ENCODE measurements at regions not wholly inside any gene's neighbourhood (a gene's known extent, or its start where the extent isn't known, plus 50 kb on each side); places are given as distances from the start of the nearest gene placed in this dataset.

DNA sequence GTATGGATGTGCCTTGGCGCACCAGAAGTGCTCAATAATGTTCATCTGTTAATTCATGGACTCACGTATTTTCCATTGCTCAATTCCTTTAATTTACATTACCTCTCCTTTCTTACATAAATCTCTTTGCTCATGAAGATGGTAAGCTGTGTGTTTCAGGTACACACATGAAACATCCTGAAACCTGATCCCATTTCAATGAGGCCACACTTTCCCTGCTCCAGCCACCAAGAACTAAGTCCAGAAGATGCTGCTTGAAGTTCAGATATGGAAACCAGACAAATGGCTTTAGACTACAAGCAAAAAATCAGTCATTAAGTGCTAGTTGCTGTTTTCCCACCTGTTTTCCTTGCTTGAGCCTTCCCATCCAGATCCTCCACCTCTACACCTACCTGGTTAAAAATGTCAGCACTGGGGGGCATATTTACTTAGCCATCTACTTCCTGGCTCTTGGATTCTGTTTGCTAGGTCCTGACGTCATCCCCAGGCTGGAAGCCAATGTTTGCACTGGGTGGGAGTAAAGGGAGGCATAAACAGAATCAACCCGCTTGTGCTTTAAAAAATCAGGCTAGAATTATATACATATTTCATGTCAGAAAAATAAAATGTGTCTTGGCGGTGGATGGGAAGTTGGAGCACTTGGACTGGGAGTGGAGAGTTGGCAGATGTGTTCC lies 309.7 kb downstream of the OSR1 start:
- H3K4me3 ChIP-seq, result no peak overlapping the region
- intact Hi-C loops (cut with DNase I; ENCODE audit: low total_unique reads), result no loop called here
- no peak for TF ChIP-seq POLR2A (IDR thresholded peaks at IDR 0.05)
- TF ChIP-seq, protein P1, sequence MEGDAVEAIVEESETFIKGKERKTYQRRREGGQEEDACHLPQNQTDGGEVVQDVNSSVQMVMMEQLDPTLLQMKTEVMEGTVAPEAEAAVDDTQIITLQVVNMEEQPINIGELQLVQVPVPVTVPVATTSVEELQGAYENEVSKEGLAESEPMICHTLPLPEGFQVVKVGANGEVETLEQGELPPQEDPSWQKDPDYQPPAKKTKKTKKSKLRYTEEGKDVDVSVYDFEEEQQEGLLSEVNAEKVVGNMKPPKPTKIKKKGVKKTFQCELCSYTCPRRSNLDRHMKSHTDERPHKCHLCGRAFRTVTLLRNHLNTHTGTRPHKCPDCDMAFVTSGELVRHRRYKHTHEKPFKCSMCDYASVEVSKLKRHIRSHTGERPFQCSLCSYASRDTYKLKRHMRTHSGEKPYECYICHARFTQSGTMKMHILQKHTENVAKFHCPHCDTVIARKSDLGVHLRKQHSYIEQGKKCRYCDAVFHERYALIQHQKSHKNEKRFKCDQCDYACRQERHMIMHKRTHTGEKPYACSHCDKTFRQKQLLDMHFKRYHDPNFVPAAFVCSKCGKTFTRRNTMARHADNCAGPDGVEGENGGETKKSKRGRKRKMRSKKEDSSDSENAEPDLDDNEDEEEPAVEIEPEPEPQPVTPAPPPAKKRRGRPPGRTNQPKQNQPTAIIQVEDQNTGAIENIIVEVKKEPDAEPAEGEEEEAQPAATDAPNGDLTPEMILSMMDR (IDR thresholded peaks at IDR 0.05), result no peak
- H3K4me1 ChIP-seq, result peaks cover 5 to 10% of the 10 kb centered on the region in 2 donors
- H3K9me3 ChIP-seq, result no peaks in the 10 kb centered on the region
- DNase-seq, result peak; percentile 87 to 90
- peak overlapping the region; percentile 63 to 72 for H3K27ac ChIP-seq
- H3K27me3 ChIP-seq, result no peaks in the 10 kb centered on the region
- no peaks in the 10 kb centered on the region for H3K36me3 ChIP-seq

DNA sequence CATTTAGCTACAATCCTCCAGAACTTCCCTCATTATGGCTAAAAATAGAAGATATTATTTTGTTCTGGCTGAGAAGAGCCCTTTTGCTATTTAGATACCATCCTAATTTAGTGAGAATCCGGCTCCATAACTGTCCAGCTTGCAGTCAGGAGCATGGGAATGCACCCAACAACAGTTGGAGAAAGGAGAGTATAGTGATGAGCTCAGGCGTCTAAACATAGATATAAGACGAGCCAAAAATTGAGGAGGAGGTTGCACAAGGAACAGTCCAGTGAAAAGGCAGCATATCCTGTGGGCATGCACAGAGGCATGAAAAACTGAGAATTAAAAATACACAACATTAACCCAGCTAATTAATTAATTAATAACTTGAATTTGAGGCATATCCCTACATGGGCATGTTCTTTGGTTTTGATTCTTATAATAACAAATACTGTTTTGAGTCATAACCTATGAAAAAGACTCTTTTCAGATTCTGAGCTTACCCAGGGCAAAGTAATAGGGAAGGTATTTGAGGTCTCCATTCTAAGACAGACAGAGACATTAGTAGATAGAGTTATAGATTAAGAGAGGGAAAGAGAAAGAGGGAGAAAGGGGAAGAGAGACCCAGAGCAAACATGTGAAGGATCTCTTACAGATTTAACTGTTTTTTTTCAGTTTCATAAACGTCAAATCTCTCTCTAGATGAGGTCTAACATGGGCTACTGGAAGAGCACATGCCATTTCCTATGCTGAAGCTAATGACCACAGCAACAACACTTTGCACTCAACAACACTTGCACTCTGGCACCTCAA lies 311.2 kb downstream of the OSR1 start:
- TF ChIP-seq POLR2A (IDR thresholded peaks at IDR 0.05), result no peak
- TF ChIP-seq, protein P1 (IDR thresholded peaks at IDR 0.05), result no peak
- no peaks in the 10 kb centered on the region for H3K27me3 ChIP-seq
- H3K4me3 ChIP-seq, result no peak overlapping the region
- DNase-seq, result peak; percentile 26 to 71
- no peaks in the 10 kb centered on the region for H3K36me3 ChIP-seq
- H3K9me3 ChIP-seq, result no peaks in the 10 kb centered on the region
- intact Hi-C loops (cut with DNase I; ENCODE audit: low total_unique reads), result no loop called here
- peak overlapping the region; percentile 69 to 72 for H3K27ac ChIP-seq
- peaks cover 5 to 10% of the 10 kb centered on the region in 2 donors for H3K4me1 ChIP-seq

DNA sequence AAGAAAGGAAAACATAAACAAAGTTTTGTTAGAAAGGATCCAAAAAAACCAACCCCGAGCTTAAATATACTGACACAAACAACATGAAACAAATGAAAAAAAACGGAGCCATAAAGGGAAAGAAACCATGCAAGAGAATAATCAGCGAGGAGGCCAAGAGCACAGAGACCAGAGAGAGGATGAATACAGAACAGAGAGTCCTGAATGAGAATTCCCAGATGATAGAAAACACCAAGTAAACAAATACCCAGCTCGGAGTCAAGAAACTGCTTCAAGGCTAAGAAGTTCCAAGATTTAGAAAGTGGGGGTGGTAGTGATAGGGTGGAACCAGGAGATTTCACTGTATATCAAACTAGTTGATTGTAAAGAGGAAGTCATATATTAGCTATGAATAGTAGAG lies 313.3 kb downstream of the OSR1 start:
- Histone ChIP-seq H3K4me1 (peaks cover 5 to 10% of the 10 kb centered on the region in 2 donors), H3K27me3 (no peaks in the 10 kb centered on the region), H3K36me3 (no peaks in the 10 kb centered on the region), H3K9me3 (no peaks in the 10 kb centered on the region), H3K4me3 (no peak overlapping the region), H3K27ac (peak overlapping the region in 1 of 2 donors; percentile 50)
- TF ChIP-seq, protein P1 (IDR thresholded peaks at IDR 0.05), result no peak
- TF ChIP-seq POLR2A (IDR thresholded peaks at IDR 0.05), result no peak
- no peak for DNase-seq
- intact Hi-C loops (cut with DNase I; ENCODE audit: low total_unique reads), result no loop called here

DNA sequence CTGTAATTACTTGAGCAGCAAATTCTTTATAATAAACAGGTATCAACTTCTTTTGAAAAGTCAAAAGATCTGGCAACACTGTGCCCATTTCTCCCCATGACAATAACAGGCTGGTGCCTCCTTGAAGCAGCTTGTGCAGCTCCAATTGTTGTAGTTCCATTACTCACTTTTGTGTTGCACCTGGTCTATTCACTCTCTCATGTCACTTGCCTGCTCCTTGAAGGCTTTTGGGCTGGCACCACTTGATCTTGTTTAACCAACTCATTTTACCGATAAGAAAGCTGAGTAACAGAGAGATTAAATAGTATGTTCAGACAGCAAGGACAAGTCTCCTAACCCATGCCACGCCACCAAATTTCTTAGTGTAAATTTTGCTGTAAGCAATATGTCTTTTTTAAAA lies 314.5 kb downstream of the OSR1 start:
- Histone ChIP-seq H3K4me1 (peaks cover 5 to 10% of the 10 kb centered on the region in 2 donors), H3K36me3 (no peaks in the 10 kb centered on the region), H3K27me3 (no peaks in the 10 kb centered on the region), H3K4me3 (no peak overlapping the region), H3K27ac (peak overlapping the region in 1 of 2 donors; percentile 3), H3K9me3 (no peaks in the 10 kb centered on the region)
- DNase-seq, result no peak
- TF ChIP-seq, protein P1 (IDR thresholded peaks at IDR 0.05), result no peak
- TF ChIP-seq POLR2A (IDR thresholded peaks at IDR 0.05), result no peak
- intact Hi-C loops (cut with DNase I; ENCODE audit: low total_unique reads), result no loop called here

DNA sequence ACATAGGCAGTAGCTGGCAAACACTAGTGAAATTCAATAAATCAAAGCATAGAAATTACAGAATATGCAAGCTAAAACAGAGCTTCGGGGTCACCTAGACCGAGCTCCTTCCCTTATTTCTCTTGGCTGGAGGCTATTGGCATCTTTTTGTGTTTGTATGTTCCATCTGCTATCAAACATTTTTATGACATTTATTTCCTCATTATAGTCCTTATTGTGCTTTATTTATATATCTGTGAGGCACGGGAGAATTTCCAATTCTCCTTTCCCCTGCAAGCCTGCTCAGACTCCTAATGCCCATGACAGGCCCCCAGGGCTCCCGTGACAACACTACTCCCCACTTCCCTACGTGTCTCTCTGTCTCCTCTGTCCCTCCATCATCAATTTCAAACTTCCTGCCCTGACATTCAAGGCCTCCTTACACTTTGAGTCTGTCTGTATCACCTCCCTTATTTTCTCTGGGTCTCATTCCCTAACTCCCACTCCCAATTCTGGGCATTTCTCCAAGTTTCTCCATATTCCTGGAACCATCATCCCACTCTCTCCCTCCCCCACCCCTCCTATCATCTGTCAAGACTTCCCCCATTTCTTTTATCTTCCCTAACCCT lies 316.9 kb downstream of the OSR1 start:
- Histone ChIP-seq H3K4me1 (peaks cover 0 to 4% of the 10 kb centered on the region in 2 donors), H3K36me3 (no peaks in the 10 kb centered on the region), H3K27me3 (no peaks in the 10 kb centered on the region), H3K9me3 (no peaks in the 10 kb centered on the region), H3K4me3 (no peak overlapping the region), H3K27ac (peak overlapping the region; percentile 12 to 28)
- no peak for TF ChIP-seq POLR2A (IDR thresholded peaks at IDR 0.05)
- TF ChIP-seq, protein P1 (IDR thresholded peaks at IDR 0.05), result no peak
- DNase-seq, result peak; percentile 35 to 48
- intact Hi-C loops (cut with DNase I; ENCODE audit: low total_unique reads), result no loop called here
